RPMI7951 (cell line): ENCODE measurements at regions not wholly inside any gene's neighbourhood (a gene's known extent, or its start where the extent isn't known, plus 50 kb on each side); places are given as distances from the start of the nearest gene placed in this dataset.
"Not testable (repeated sequence)": the region's sequence is repeated elsewhere in the genome, so short reads cannot be mapped to it uniquely, and the experiment has no call there.

Experiments used
- DNase-seq: peaks from one replicate; pipeline ENCODE4 v3.0.0-alpha.2; 2012; ENCODE audit warnings: low read depth

DNA sequence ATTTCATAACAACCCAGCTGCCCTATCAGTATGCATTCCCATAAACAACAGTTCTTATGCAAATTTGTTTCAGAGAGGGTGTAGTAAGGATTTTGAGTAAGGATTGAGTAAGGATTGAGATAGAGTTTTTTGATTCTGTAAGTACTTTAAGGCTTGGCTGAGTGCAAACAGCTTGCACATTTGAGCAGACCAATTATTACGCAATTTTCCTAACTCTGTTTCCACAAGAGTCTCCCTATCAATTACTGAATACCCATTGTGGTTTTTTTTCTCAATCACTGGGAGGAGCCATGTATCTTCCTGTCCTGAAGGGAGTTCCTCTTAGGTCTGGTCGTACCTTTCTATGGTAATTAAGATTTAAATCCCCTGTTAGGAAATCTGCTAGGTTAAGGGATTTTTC is 105.0 kb upstream of the AADAT start:
- DNase-seq, result not testable (repeated sequence)

- no peak for DNase-seq
These were observed 103.7 kb upstream of the AADAT start for GRCh38 chr4:170193496-170193895.

DNA sequence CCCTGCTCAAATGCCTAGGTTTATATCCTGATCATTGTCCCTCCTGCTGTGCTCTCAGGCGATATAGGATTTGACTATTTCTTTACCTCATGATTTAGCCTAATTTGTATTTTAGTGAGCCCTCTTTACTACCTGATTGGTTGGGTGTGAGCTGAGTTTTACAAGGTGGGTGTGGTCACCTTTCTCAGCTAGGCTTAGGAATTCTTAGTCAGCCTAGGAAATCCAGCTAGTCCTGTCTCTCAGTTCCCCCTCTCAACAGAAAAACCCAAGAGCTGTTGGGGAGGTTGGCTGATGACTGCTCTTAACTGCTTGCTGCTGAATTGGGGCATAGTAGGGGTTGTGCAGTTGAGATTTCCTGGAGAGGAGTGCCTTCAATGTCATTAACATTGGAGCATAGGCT is 100.5 kb upstream of the AADAT start:
- no peak for DNase-seq

DNA sequence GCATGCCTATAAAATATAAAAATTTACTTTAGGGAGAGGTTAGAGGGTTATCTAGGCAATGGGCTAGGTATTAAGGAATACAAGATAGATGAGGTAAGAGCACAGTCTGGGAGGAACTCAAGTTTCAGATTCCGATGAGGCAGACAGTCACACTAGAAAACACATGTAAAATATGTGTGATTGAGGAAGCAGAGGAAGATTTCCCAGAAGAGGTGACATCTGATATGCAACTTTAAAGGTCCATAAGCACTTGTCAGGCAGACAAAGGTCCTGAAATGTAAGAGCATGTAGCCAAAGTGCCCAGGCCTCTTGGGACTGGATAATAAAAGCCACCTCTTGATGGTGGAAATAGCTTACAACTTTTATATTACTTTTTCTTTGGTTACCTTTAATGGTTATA is 81.1 kb upstream of the AADAT start:
- no peak for DNase-seq

DNA sequence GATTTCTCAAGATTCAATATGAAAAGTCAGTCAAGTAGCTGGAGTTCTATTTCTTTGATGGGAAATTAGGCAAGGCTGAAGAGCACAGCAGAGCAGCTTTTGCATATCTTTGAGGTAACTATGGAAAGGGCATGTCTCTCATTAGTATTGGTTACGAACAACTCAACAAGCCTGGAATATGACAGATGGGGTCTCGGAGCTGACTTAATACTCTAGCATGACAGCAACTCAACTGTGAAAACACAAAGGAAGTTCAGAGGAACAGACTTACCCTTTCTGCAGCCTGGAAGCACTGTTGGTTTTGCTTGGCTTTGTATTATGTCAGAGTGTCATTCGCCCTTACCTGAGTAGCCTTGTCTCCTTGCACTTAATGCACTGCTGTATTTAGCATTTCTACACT is 79.9 kb upstream of the AADAT start:
- DNase-seq, result no peak

- no peak for DNase-seq
These were observed 77.9 kb upstream of the AADAT start for GRCh38 chr4:170167678-170168077.

DNA sequence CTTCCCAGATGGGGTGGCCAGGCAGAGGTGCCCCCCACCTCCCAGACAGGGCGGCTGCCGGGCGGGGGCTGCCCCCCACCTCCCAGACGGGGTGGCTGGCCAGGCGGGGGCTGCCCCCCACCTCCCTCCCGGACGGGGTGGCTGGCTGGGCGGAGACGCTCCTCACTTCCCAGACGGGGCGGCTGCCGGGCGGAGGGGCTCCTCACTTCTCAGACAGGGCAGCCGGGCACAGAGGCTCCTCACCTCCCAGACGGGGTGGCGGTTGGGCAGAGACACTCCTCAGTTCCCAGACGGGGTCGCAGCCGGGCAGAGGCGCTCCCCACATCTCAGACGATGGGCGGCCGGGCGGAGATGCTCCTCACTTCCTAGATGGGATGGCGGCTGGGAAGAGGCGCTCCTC is 76.4 kb upstream of the AADAT start:
- not testable (repeated sequence) for DNase-seq

- DNase-seq, result no peak
These were observed 72.7 kb upstream of the AADAT start for GRCh38 chr4:170162416-170162815.

GRCh38 chr4:170157670-170158069 is 67.9 kb upstream of the AADAT start:
- DNase-seq, result no peak

DNA sequence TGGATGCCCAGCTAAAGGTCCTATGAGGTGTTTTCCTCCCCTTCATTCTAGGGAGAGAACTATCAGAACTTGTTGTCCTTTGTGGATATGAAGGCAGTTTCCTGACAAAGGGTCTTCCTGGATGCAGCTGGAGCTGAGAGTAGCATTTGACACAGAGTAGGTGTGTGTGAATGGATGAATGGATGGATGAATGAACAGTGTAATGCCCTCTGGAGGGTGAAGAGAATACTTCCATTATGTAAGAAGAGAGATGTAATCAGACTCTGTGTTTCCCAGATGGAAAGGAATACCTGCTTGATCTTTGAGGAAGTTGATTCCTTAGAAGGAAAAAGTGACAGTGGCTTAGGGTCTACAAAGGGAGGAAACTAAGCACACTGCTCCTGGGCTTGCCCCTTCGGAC is 55.4 kb upstream of the AADAT start:
- no peak for DNase-seq

DNA sequence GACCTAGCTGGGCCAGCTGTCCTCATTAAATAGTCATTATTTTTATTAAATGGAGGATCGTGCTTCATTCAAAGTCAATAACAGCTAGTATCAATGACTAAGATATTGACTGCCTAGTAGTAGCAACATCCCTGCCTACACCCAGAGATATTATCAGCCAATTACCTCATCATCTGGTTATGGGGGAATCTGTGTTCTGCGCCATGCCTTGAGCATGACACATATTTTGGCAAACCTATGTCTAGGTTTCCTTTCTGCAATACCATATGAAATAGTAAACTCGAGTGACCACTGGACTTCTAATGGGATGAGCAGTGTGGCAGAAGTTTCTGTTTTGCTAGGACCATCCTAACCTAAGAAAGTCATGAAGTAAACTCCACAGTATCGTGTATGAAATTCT is 50.0 kb upstream of the AADAT start:
- DNase-seq, result peak; percentile 5
